Keratinocyte (primary cell): ENCODE measurements at regions not wholly inside any gene's neighbourhood (a gene's known extent, or its start where the extent isn't known, plus 50 kb on each side); places are given as distances from the start of the nearest gene placed in this dataset.

Experiments used
- CTCF ChIP-seq, 3 experiments: IDR thresholded peaks in 1 of 3; conservative IDR thresholded peaks in 1 of 3; optimal IDR thresholded peaks in 1 of 3; 2 replicates in 2 of 3; 3 replicates in 1 of 3; pipeline versions ENCODE3 to v1.5.1; 2011; ENCODE audit warnings: low read length in 3 of 3, mild to moderate bottlenecking in 3 of 3, moderate library complexity in 2 of 3, control low read depth in 1 of 3, inconsistent platforms in 1 of 3; ENCODE audit not compliant: insufficient read depth in 2 of 3; ENCODE audit errors: extremely low read depth in 1 of 3
- EZH2 ChIP-seq: IDR thresholded peaks from one replicate; pipeline ENCODE4 v1.6.1; 2012; ENCODE audit warnings: inconsistent platforms, mild to moderate bottlenecking, low read length, moderate library complexity

- TF ChIP-seq CTCF (optimal IDR thresholded peaks at IDR 0.05 in 1 of 3, IDR thresholded peaks at IDR 0.05 in 1 of 3, conservative IDR thresholded peaks at IDR 0.05 in 1 of 3; ENCODE audit: extremely low read depth in 1 of 3, insufficient read depth in 2 of 3, low read length in 3 of 3) (no peak), EZH2 (no peak)
These were observed 202.3 kb upstream of the IGF1R start for GRCh38 chr15:98446083-98446482.
